ENCODE measurements at regions not wholly inside any gene's neighbourhood (a gene's known extent, or its start where the extent isn't known, plus 50 kb on each side); places are given as distances from the start of the nearest gene placed in this dataset.

- Mint-ChIP-seq H3K4me1 (ENCODE audit: low read depth, unreplicated experiment) (no peaks in the 10 kb centered on the region), H3K9me3 (ENCODE audit: low read depth, unreplicated experiment) (no peaks in the 10 kb centered on the region), H3K36me3 (ENCODE audit: insufficient read depth, unreplicated experiment) (no peaks in the 10 kb centered on the region), H3K27ac (ENCODE audit: unreplicated experiment) (no peak overlapping the region), H3K4me3 (ENCODE audit: low read depth, unreplicated experiment) (no peak overlapping the region), H3K27me3 (ENCODE audit: unreplicated experiment) (peaks cover 93% of the 10 kb centered on the region)
- intact Hi-C loops (cut with micrococcal nuclease; ENCODE audit: unreplicated experiment), result no loop called here
- TF ChIP-seq, protein P1, sequence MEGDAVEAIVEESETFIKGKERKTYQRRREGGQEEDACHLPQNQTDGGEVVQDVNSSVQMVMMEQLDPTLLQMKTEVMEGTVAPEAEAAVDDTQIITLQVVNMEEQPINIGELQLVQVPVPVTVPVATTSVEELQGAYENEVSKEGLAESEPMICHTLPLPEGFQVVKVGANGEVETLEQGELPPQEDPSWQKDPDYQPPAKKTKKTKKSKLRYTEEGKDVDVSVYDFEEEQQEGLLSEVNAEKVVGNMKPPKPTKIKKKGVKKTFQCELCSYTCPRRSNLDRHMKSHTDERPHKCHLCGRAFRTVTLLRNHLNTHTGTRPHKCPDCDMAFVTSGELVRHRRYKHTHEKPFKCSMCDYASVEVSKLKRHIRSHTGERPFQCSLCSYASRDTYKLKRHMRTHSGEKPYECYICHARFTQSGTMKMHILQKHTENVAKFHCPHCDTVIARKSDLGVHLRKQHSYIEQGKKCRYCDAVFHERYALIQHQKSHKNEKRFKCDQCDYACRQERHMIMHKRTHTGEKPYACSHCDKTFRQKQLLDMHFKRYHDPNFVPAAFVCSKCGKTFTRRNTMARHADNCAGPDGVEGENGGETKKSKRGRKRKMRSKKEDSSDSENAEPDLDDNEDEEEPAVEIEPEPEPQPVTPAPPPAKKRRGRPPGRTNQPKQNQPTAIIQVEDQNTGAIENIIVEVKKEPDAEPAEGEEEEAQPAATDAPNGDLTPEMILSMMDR (IDR thresholded peaks at IDR 0.05; ENCODE audit: unreplicated experiment), result no peak
- CTCF ChIA-PET, result no interaction called here
- no peak for DNase-seq
- no TSS peak for BruUV-seq (replicated peaks)
These were observed 202.6 kb upstream of the LHX5 start for GRCh38 chr12:113674302-113674701.

DNA sequence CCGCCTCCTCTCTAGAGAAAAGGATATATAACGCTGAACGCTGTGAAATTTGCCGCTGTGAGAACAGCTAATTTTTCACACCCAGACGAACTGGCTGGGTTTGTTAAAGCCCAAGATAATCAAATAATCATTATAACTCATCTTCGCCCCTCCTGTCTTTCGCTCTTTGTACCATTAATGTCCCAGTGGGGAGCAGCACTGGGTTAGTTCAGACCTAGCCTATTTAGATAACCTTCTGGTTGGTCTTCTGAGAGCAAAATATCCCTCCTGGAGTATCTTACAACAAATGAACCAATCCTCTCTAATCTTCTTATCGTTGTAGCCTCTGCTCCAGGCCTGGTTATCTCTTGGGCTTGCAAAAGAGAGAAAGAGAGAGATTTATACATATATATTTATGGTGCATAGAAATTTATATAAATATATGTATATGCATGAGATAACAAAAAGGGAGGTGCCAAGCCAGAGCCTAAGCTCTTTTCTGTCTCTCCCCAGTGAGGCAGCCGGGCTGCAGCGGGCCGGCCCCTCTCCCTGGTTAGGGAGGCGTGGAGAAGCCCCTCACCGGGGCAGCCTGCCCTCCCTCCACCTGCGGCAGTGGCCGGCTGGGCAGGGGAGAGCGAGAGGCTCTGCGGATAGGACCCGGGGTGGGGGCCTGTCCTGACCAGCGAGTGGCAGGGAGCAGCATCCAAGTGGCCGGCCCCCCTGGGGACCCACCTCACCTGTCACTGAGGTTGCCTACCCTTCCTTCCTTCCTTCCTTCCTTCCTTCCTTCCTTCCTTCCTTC is 202.0 kb upstream of the LHX5 start:
- no TSS peak for BruUV-seq (replicated peaks)
- no peak overlapping the region for H3K4me3 Mint-ChIP-seq (ENCODE audit: low read depth, unreplicated experiment)
- no peaks in the 10 kb centered on the region for H3K4me1 Mint-ChIP-seq (ENCODE audit: low read depth, unreplicated experiment)
- CTCF ChIA-PET, result no interaction called here
- TF ChIP-seq, protein P1 (IDR thresholded peaks at IDR 0.05; ENCODE audit: unreplicated experiment), result no peak
- no peaks in the 10 kb centered on the region for H3K36me3 Mint-ChIP-seq (ENCODE audit: insufficient read depth, unreplicated experiment)
- DNase-seq, result no peak
- H3K27ac Mint-ChIP-seq (ENCODE audit: unreplicated experiment), result no peak overlapping the region
- peaks cover 92% of the 10 kb centered on the region for H3K27me3 Mint-ChIP-seq (ENCODE audit: unreplicated experiment)
- H3K9me3 Mint-ChIP-seq (ENCODE audit: low read depth, unreplicated experiment), result no peaks in the 10 kb centered on the region
- intact Hi-C loops (cut with micrococcal nuclease; ENCODE audit: unreplicated experiment), result no loop called here

DNA sequence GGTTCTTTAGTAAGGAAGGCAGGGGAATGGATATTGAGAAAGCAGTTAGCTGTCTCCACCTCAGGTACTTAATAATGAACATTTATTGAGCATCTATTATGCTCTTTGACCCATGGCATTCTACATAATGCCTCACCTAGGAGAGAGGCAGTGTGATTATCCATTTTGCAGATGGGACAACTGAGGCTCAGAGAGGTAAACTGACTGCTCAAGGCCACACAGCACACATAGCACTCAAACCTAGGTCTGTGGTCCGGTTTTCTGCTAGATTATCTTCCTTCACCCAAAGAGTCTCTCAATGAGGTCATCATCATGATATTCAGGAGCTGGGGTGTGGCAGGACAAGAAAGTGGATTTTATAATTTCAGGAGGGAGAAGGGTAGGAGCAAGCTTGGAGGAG is 199.1 kb upstream of the LHX5 start:
- no peaks in the 10 kb centered on the region for H3K36me3 Mint-ChIP-seq (ENCODE audit: insufficient read depth, unreplicated experiment)
- BruUV-seq (replicated peaks), result no TSS peak
- peaks cover 93% of the 10 kb centered on the region for H3K27me3 Mint-ChIP-seq (ENCODE audit: unreplicated experiment)
- H3K4me3 Mint-ChIP-seq (ENCODE audit: low read depth, unreplicated experiment), result no peak overlapping the region
- no peaks in the 10 kb centered on the region for H3K4me1 Mint-ChIP-seq (ENCODE audit: low read depth, unreplicated experiment)
- DNase-seq, result no peak
- H3K27ac Mint-ChIP-seq (ENCODE audit: unreplicated experiment), result no peak overlapping the region
- TF ChIP-seq, protein P1 (IDR thresholded peaks at IDR 0.05; ENCODE audit: unreplicated experiment), result no peak
- CTCF ChIA-PET, result interaction anchor here (0.7 kb wide), 1 partner anchor 238 kb away, joined by 4 read pairs; no protein-coding TSS in a partner anchor
- intact Hi-C loops (cut with micrococcal nuclease; ENCODE audit: unreplicated experiment), result no loop called here
- H3K9me3 Mint-ChIP-seq (ENCODE audit: low read depth, unreplicated experiment), result no peaks in the 10 kb centered on the region

DNA sequence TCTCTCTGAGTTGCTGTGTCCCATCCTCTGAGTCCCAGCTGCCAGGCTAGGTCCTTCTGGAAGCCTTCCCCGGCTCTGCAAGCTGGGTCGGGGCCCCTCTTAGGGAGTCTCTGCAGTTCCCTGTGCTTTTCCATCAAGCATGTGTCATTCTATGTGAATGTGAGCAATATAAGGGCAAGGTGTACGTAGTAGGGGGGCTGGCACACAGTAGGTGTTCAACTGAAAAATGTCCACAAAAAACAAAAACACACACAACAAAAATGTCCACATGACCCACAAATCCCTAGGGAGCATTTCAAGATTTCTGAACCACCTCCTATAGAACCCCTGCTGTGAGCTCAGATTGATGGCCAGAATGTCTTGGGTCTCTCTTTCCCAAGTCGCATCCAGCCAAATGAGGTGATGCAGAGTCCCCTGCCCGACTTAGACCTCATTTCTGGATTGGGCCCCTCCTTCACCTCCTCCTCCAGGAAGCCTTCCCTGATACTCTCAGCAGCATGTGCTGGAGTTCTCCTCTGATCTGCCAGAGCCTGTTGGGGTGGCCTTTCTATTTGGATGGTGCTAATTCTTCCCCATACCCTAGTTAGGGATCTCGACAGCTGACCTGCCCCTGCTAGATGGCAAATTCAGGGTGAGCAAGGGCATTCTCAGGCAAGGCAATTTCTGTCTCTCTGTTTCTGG is 196.1 kb upstream of the LHX5 start:
- Mint-ChIP-seq H3K4me3 (ENCODE audit: low read depth, unreplicated experiment) (no peak overlapping the region), H3K9me3 (ENCODE audit: low read depth, unreplicated experiment) (no peaks in the 10 kb centered on the region), H3K36me3 (ENCODE audit: insufficient read depth, unreplicated experiment) (no peaks in the 10 kb centered on the region), H3K27me3 (ENCODE audit: unreplicated experiment) (peaks cover 94% of the 10 kb centered on the region), H3K4me1 (ENCODE audit: low read depth, unreplicated experiment) (no peaks in the 10 kb centered on the region), H3K27ac (ENCODE audit: unreplicated experiment) (no peak overlapping the region)
- TF ChIP-seq, protein P1 (IDR thresholded peaks at IDR 0.05; ENCODE audit: unreplicated experiment), result no peak
- BruUV-seq (replicated peaks), result no TSS peak
- CTCF ChIA-PET, result no interaction called here
- intact Hi-C loops (cut with micrococcal nuclease; ENCODE audit: unreplicated experiment), result no loop called here
- no peak for DNase-seq

All from Calu3 (cell line).